GM21381 (cell line): ENCODE measurements at regions not wholly inside any gene's neighbourhood (a gene's known extent, or its start where the extent isn't known, plus 50 kb on each side); places are given as distances from the start of the nearest gene placed in this dataset.
"Not testable (repeated sequence)": the region's sequence is repeated elsewhere in the genome, so short reads cannot be mapped to it uniquely, and the experiment has no call there.

Experiments
- ATAC-seq: cut with Tn5 transposase; IDR thresholded peaks from one replicate; pipeline ENCODE4 v1.9.1; 2021; ENCODE audit warnings: mild to moderate bottlenecking, moderate library complexity; ENCODE audit not compliant: unreplicated experiment

- no peak for ATAC-seq
These were observed 106.5 kb downstream of the KLF13 start for GRCh38 chr15:31433091-31433490.

- ATAC-seq: no peak
These were observed 106.9 kb downstream of the KLF13 start for GRCh38 chr15:31433574-31433973.

GRCh38 chr15:31434275-31434587, 107.6 kb downstream of the KLF13 start:
- ATAC-seq: no peak

GRCh38 chr15:31434588-31435260, 108.1 kb downstream of the KLF13 start:
- peak; percentile 54 for ATAC-seq

- peak; percentile 63 for ATAC-seq
These were observed 108.8 kb downstream of the KLF13 start for GRCh38 chr15:31435261-31435911.

GRCh38 chr15:31435912-31436628, 109.4 kb downstream of the KLF13 start:
- ATAC-seq: no peak

- ATAC-seq: no peak
These were observed 111.1 kb downstream of the KLF13 start for GRCh38 chr15:31437686-31438085.

- ATAC-seq: no peak
These were observed 112.1 kb downstream of the KLF13 start for GRCh38 chr15:31438601-31439265.

GRCh38 chr15:31439328-31439727, 112.7 kb downstream of the KLF13 start:
- ATAC-seq: no peak

- not testable (repeated sequence) for ATAC-seq
These were observed 113.6 kb downstream of the KLF13 start for GRCh38 chr15:31440216-31440615.

- ATAC-seq: no peak
These were observed 114.2 kb downstream of the KLF13 start for GRCh38 chr15:31440754-31441311.

- no peak for ATAC-seq
These were observed 115.6 kb downstream of the KLF13 start for GRCh38 chr15:31442226-31442625.

- no peak for ATAC-seq
These were observed 116.1 kb downstream of the KLF13 start for GRCh38 chr15:31442699-31443111.

- ATAC-seq: no peak
These were observed 118.2 kb downstream of the KLF13 start for GRCh38 chr15:31444844-31445243.

GRCh38 chr15:31446546-31446945, 119.9 kb downstream of the KLF13 start:
- no peak for ATAC-seq

GRCh38 chr15:31447931-31448634, 121.4 kb downstream of the KLF13 start:
- ATAC-seq: no peak

GRCh38 chr15:31448635-31448979, 122.0 kb downstream of the KLF13 start:
- ATAC-seq: no peak

GRCh38 chr15:31452595-31453557, 126.2 kb downstream of the KLF13 start:
- no peak for ATAC-seq

GRCh38 chr15:31453558-31454318, 127.1 kb downstream of the KLF13 start:
- ATAC-seq: no peak
